ENCODE measurements at regions not wholly inside any gene's neighbourhood (a gene's known extent, or its start where the extent isn't known, plus 50 kb on each side); places are given as distances from the start of the nearest gene placed in this dataset.

DNA sequence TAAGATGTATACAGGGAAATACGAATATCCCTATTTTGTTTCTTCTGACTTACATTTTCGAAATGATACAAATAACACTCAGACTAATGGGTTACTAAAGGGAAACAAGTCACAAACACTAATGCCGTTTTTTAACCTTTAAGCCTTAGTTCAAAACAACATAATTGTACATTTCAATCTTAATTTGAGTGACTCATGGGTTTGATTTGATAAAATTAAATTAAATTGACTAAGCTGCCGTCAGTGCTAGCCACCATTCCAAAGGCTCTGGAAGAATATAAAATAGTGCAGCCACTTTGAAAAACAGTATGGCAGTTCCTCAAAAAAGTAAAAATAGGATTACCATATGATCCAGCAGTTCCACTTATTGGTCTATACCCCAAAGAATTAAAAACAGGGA lies 133.8 kb upstream of the NT5C1B start:
- FAIRE-seq (no peak), DNase-seq (ENCODE audit: extremely low spot score, insufficient read length, low read depth) (no peak)

DNA sequence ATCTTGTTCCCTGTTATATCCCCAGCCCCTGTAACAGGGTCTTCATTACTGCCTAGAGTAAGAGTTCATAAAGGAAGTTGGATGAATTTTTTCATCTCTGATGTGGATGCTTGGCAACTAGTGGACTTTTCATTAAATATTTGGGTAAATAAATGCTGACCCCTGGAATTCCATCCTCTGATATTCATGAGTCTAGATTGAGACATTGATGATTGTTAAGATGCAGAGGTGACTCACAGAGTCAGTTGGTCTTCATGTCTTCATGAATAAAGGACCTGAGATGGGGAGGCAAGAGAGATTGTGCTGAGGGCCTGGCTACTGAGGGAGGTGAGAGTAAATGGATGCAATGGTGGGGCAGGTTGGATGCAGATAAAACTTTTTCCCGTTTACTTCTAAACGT lies 132.7 kb upstream of the NT5C1B start:
- FAIRE-seq (no peak), DNase-seq (ENCODE audit: extremely low spot score, insufficient read length, low read depth) (no peak)

DNA sequence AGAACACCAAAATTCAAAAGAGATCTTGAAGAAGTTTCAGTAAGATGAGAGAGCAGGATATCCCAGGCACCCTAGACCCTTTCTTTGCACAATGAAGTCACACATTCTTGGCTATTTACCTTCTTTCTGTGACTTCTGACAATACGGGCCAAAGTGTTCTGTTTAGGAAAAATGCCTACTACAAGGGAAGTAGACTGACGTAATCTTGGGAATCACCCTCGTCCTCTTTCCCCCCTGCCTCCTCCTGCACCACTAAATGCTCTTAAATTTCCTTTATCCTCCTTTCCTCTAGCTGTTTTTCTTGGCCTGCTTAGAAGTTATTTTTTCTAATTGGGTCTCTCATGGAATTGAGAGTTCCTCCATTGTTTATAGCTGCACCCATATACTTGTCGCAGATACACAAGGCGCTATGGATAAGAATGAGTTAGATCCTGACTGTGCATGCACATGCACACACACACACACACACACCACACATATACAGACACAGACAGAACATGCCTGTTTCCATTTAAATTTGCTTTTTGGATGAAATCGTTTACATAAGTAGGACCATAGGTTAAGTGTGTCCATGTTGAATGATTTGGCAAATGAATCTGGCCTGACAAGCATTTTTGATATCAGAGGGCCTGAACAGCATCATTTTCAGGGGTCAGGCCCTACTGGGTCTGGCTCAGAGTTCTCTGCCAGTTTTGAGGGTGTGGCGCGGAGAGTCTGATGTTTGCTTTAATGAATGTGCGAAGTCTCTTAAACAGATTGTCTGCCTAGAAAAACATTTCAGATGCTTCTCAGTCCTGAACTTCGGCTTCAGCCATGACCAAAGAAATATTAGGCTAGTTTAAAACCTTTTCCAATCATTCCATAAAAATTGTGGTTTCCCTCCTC lies 131.9 kb upstream of the NT5C1B start:
- FAIRE-seq (no peak), DNase-seq (ENCODE audit: extremely low spot score, insufficient read length, low read depth) (no peak)

DNA sequence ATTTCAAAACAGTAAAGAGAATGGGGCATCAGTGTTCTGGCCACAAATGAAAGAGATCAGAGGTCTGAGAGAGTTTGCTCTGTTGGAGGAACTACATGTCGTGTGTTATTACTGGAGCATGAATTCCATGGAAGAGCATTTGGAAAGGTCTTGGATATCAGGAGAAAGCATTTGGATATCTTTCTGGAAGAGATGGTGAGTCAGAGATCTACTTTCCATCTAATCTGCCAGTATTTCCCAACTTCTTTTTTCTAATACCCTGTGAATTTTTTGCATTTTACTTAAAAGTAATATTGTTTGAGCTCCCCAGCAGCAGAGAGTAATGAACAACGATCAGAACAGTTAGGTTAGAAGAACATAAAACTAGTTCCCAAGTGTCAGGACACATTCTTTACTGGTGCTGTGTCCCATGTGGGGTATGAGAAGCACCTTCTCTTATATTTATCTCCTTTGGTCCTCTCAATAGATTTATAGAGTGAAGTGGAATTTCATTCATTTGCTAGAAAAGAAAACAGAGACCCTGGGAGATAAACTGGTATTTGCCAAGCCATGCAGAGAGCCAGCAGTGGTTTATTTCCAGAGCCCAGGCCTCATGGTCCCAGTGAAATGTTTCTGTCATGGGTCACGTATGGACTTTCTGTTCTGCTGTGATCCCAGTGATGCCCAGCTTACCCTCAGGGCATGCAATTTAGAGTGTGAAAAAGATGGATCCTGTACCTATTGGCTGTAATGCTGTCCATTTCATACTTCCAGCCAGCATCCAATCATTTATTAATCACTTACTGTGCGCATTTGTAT lies 130.8 kb upstream of the NT5C1B start:
- FAIRE-seq (no peak), DNase-seq (ENCODE audit: extremely low spot score, insufficient read length, low read depth) (no peak)

DNA sequence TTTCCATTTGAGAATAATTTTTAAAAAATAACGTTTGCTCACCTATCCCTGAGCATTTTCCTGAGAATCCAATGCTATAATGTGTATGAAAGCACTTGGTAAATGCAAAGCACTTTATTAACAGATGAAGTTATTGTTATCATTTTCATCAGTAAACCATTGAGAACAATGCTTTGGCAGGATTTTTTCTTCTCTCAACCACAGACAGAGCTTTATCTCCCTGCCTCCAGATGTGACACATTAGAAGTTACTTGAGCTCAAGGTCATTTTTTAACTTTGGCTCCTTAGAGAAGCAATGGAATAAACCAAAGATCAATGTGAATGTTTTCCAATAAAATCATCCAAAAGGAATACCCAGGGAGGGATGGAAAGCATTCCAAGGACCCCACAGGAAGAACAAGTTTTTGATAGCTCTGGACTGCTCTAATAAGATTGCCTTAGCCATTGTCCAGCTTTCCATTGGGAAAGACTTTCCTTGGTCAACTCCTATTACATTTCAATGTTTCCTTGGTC lies 118.9 kb upstream of the NT5C1B start:
- FAIRE-seq (no peak), DNase-seq (ENCODE audit: extremely low spot score, insufficient read length, low read depth) (no peak)

DNA sequence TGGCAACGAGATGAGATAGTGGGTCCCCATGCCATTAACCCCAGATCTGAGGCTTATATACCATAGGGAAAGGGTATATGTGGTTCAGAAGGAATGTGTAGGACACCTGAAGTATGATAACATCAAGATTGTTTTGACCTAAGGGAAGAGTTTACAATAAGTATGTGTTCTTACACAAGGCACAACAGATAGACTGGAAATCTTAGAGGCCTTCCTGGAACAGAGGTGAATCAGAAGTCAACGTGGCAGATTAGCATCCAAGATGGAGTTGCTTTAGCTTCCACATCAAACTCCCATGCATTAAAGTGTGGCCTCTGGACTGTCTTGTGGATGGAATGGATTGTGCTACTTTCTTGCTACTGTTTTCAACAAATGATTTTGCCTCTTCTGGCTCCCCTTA lies 116.6 kb upstream of the NT5C1B start:
- FAIRE-seq, result no peak
- no peak for DNase-seq (ENCODE audit: extremely low spot score, insufficient read length, low read depth)

DNA sequence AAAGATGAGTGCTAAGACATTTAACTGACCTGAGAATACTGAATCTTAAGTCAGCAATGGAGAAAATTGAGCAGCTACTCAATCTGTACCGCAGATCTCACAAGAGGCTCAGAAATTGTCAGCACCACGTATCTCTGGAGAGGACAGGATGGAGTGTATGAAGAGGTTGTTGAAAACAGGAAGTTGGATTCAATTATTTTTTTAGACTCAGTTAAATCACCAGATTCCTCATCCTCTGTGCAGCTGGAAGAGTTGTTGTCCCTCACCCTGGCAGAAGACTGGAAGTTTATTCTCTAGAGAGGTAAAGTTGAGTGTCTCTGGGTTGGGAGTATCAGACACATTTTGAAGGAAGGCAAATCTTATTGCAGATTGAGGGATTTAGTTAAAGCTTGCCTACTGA lies 114.9 kb upstream of the NT5C1B start:
- FAIRE-seq, result no peak
- DNase-seq (ENCODE audit: extremely low spot score, insufficient read length, low read depth), result no peak

DNA sequence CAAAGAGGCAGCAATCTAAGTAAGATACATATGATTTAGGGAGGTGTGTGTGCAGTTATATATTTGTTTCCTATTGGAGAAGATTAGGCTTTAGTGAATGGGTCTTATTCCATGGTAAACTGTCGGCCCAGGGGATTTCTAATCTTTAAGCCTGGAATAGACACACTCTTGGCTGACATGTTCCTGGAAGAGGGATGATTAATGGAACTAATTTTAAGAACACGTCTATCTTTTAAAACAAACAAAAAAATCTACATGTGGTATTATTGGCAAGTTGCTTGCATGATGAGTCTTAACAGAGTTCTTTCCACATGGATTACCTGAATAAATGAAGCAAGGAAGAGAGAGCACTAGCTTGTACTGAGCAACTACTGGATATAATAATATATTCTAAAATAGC lies 114.2 kb upstream of the NT5C1B start:
- no peak for FAIRE-seq

DNA sequence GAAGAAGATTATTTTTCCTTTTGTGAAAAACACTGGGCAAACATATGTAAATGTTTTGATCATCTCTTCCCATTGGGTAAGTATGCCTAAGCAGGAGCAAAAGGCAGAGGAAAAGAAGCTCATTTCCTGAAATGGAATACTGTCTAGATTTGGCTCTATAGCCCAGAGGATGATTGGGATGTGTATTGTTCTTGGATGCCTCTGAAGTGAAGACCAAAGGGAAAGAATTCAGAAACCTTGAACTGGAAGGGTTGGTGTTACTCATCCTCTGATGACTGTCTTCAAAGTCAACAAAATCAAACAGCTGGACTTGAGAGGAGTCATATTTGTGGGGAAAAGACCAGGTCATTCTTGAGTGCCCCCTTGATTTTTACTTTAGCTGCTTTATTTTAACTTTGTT lies 112.6 kb upstream of the NT5C1B start:
- DNase-seq (ENCODE audit: extremely low spot score, insufficient read length, low read depth), result no peak
- no peak for FAIRE-seq

More for the DNA sequence above, 114.2 kb upstream of the NT5C1B start:
- no peak for DNase-seq (ENCODE audit: extremely low spot score, insufficient read length, low read depth)

DNA sequence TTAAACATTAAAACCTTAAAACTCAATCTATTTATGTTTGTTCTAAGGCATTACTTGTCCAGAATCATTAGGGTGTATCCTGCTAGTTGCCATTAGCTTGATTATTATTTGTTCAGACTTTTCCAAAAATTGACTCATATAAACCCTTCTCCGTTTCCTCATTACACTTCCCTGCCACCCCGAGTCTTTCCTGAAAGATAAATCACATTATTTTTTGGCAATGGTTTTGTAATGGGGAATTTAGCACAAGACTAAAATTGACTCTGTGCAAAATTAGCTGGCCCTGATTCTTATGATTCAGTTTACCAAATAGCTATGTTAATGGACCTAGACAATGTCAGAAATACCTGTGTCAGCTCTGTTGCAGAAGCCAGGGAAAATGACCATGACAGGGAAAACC lies 112.2 kb upstream of the NT5C1B start:
- no peak for DNase-seq (ENCODE audit: extremely low spot score, insufficient read length, low read depth)
- FAIRE-seq, result no peak

DNA sequence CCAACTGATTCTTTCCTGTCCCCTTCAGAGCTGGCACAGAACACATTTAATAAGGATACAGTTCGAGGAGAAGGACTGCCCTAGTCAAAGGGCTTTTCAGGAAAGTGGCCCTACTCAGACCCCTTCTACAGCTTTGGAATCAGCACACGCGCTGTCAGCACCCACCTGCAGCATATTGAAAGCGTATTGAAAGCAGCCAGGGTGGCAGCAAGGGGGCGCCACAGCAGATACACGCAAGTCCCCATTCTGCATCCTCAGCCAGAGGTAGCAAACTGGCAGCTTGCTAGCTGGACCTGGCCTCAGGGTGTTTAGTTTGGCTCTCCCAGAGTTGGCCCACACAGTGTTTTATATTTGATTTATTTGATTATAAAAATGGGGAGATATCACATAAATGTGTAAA lies 101.0 kb upstream of the NT5C1B start:
- no peak for DNase-seq (ENCODE audit: extremely low spot score, insufficient read length, low read depth)
- no peak for FAIRE-seq

DNA sequence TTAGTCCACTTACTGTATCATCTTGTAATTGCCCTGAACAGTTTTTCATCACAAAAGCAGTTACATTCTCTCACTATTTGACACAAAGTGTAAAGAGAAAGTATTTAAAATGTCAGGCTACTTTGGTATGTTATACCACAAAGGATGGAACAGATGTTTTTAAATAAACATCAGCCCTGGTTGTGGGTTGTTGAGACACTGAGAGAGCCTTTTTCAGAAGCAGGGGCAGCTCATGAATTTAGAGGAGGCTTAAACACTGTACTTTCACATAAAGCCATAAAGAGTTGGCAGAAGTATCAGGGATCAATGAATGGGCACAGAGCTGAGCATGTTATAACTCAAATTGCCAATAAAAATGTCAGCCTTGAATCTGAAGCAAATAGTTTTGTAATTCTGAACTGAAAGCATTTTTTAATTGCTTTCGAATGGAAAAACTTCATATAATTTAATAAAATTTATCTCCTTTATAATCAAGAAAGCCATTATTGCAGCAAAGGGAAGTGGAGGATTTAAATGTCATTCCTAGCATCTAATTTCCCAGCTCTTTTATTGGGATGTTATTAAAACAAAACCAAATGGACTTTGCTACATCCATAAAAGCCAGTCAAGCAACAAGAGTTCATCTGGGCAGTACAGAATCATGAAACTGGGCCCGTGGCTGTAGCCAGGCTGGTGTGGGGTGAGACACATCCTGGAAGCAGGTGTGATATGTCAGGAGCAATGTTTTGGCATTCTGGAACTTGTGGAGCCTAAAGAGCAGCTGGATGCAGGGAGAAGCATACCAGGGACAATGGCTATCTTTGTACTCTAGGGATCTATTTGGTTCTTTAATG lies 95.1 kb upstream of the NT5C1B start:
- DNase-seq (ENCODE audit: extremely low spot score, insufficient read length, low read depth), result no peak
- FAIRE-seq, result no peak

DNA sequence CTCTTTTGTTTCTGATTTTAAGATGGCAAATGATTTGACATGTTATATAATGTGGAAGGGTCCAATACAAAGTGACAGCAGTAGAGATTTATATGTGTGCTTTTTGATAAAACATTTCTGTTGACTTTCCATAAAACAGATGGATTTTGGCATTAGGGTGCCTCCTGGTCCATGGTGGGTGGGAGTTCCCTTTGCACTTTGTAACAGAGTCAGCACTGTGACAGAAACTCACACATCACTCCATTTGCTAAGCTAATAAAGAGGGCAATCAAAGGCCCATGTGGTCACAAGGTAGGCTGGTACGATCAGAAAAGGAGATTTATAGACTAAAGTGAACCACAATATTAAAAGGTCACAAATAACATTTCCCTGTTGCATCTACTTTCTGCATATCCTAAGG lies 93.3 kb upstream of the NT5C1B start:
- no peak for DNase-seq (ENCODE audit: extremely low spot score, insufficient read length, low read depth)
- no peak for FAIRE-seq

DNA sequence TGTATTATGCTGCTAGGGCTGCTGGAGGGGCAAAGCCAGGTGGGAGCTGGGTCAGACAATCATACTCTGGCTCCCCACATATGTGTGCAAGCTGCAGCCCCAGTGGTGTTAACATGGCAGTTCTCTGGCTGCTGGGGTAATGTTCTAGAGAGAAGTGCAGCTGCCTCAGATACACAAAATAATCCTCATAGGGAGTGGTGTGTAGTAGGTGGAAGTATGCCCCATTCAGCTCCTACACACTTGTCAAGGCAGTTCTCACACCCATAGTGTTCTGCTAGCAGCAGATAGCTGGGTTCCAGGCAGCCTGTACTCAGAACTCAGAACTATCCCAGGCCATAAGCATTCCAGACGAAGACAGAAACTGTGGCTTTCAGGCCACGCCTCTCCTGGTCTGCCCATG lies 87.9 kb upstream of the NT5C1B start:
- DNase-seq (ENCODE audit: extremely low spot score, insufficient read length, low read depth), result no peak
- FAIRE-seq, result no peak

DNA sequence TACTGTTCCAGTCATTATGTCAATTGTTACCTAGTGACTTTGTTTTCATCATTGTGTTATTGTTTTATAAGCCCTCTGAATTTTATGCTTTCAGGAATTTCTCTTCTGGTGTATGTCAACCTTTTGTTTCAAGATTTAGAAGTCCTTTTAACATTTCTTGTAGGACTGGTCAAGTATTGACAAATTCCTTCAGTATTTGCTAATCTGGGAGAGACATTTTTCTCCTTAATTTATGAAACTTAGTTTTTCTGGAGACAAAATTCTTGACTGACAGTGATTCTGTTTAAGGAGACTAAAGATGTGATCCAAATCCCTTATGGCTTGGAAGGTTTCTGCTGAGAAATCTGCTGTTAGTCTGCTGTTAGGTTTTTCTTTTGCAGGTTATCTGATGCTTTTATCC lies 84.9 kb upstream of the NT5C1B start:
- FAIRE-seq (no peak), DNase-seq (ENCODE audit: extremely low spot score, insufficient read length, low read depth) (no peak)

DNA sequence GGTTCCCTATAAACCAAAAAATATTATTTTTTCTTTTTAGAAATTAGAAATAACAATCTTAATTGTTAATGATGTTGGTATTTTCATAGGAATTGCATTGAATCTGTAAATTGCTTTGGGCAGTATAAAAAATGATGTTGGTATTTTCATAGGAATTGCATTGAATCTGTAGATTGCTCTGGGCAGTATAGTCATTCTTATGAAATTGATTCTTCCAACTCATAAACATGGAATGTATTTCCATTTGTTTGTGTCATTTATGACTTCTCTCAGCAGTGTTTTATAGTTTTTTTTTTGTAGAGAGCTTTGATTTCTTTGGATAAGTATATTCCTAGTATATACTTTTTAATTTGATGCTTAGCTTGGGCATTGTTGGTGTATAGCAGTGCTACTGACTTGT lies 82.0 kb upstream of the NT5C1B start:
- DNase-seq (ENCODE audit: extremely low spot score, insufficient read length, low read depth) (no peak), FAIRE-seq (no peak)

DNA sequence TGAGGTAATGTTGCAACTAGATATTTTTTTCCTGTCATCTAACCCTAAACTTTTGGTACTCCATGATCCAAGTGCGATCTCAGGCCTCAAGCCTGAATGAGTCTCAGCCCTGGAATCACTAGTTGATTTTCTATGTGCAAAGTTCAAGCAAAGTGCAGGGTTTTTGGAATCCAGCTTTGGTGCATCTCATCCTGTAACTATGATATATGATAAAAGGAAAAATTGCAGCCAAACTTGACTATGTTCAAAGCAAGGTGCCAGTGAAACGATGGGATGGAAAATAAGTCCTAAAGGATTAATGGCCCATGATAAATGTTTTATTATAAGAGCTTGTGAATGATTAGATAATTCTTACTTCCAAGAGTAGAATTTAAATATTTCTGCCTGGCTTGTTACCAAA lies 78.9 kb upstream of the NT5C1B start:
- no peak for DNase-seq (ENCODE audit: extremely low spot score, insufficient read length, low read depth)
- no peak for FAIRE-seq

DNA sequence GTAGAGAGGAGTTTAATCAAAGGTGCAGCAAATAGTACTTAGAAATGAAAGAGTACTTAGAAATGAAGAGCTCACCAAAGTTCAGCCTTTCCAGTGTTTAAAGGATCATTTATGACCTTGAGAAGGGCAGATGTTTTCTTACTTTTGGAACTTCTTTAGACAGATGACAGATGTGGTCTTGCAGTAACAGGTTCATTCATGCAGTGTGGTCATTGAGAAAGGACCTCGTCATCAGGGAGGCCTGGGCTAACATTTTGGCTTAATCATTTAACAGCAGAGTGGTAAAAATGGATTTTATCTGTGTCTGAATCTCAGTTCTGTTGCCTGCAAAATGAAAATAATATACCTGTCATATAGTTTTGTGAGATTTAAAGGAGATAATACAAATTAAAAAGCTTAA lies 75.1 kb upstream of the NT5C1B start:
- DNase-seq (ENCODE audit: extremely low spot score, insufficient read length, low read depth) (no peak), FAIRE-seq (no peak)

DNA sequence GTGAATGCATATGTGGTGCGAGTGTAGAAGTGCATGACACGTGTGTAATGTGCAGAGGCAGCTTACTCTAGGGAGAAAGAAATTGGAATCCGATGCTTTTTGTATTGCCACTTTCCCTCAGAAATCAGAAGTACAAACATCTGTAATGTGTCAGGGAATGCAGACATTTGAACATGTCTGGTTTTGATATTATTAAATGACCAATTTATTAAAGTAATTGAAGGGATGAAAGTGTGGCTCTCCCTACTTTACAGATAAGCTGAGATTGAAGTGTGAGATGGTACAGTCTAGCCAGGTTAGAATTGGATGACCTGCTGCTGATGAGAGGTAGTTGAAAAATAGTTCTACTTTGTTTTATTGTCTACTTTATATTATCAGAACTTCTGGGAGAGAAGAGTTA lies 74.5 kb upstream of the NT5C1B start:
- FAIRE-seq, result no peak
- DNase-seq (ENCODE audit: extremely low spot score, insufficient read length, low read depth), result no peak

DNA sequence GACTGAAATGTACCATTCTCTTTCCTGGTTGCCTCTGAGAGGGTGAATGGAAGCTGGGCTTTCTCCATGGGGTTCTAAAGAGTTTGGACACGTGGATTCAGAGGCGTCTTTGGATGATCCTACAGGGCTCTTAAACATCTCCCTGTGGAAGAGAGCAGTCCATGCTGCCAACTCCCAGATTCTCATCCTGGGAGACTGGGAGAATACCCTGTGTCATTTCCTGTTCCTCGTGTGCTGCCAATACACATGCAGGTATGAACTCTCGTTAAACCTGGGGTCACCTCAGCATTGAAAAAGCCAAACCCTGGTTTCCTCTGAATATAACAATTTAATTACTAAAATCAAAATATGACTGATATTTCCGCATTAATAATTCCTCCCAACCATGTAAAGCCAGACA lies 73.3 kb upstream of the NT5C1B start:
- DNase-seq (ENCODE audit: extremely low spot score, insufficient read length, low read depth) (no peak), FAIRE-seq (no peak)

Measured in GM18507 (cell line).